ENCODE measurements at regions not wholly inside any gene's neighbourhood (a gene's known extent, or its start where the extent isn't known, plus 50 kb on each side); places are given as distances from the start of the nearest gene placed in this dataset.

- TF ChIP-seq CTCF (IDR thresholded peaks at IDR 0.05) (no peak), POLR2A (IDR thresholded peaks at IDR 0.05) (no peak), EP300 (IDR thresholded peaks at IDR 0.05) (no peak)
Observed at GRCh38 chr2:83923531-83923930, 535.5 kb downstream of the SUCLG1 start.

All from ovary (tissue), 3 donors.